Stimulated activated naive CD8-positive, alpha-beta T cell treated with anti-CD3 and anti-CD28 coated beads, Interleukin-15, Interleukin-2, amounts not matched to agents 100 U/mL and 50 U/mL, for 24 hours (primary cell): ENCODE measurements at regions not wholly inside any gene's neighbourhood (a gene's known extent, or its start where the extent isn't known, plus 50 kb on each side); places are given as distances from the start of the nearest gene placed in this dataset.
"Not testable (repeated sequence)": the region's sequence is repeated elsewhere in the genome, so short reads cannot be mapped to it uniquely, and the experiment has no call there.

Experiments
- ATAC-seq: fragments of 150-1000 bp; cut with Tn5 transposase; one replicate; pipeline ENCODE4 v1.10.0; 2021
- DNase-seq: peaks from one replicate; pipeline ENCODE4 v3.0.0; 2021

DNA sequence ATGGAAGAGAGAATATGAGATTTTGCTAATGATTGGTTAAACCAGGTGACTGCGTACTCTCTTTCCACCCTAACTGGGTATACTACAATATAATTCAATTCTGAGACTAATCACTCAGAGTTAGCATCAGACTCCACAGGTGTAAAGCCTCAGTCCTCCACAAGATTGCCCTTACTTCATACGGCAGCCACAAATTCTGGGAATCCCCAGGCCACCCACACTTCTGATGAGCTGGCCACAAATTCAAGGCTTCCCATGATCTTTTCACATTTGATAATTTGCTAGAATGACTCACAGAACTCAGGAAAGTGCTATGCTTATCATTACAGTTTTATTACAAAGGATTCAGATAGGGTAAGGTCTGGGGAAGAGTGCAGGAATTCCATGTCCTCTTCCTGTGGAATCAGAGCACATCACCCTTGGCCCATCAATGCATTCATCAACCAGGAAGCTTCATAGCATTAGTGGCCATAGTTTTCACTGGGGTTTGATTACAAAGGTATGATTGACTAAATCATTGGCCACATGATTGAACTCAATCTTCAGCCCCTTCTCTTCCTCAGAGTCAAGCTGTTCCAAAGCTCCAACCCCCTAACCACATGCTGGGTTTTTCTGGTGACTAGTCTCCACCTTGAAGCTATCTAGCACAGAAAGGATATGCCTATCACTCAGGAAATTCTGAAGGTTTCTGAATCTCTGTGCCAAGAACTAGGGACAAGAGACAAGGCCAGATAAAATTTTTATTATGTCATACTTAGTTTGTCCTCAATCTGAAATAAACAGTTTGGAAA lies 131.7 kb downstream of the HHIPL2 start:
- peak; percentile 93 for ATAC-seq
- DNase-seq: peak; percentile 59

DNA sequence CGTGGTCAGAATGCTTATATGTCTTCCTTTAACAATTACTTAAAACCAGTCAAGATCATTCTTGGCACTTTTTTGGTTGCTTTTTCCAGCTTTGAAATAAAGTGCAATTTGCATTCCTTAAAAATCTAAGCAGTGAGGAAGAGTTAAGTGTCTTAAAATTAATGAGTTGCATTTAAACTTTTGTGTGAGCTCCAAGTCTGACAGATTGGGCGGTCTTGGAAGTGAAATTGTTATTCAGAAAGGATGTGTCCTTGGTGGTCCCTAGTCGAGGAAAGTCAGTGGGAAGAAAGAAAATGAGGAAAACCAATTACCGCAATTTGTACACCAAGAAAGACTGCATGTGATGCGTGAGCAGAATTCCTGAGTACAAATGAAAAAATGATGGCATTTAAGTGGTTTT lies 132.5 kb downstream of the HHIPL2 start:
- ATAC-seq (no peak), DNase-seq (no peak)

DNA sequence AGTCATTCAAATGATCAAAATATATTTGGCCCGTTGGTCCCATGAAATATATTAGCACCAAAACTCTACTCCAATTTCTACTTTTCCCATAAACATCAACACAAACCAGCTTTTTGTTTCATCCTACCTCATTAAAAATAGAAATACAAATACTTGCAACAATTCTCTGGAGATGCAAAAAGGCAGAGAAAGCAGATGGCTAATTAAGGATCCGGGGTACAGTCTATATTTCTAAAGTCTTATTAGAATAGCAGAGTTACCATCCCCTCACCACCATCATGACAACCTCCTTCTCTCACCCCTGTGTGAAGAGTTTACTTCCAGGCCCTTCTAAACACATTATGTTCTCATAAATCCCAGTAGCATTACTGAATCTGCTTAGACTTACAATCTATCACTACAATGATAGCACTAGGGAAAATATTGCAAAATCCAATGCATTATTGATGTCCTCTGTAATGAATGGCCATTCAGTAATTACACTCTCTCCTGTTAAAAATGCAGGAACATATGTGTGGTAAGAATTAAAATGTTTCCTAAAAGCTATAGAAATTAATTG lies 133.8 kb downstream of the HHIPL2 start:
- DNase-seq (no peak), ATAC-seq (no peak)

DNA sequence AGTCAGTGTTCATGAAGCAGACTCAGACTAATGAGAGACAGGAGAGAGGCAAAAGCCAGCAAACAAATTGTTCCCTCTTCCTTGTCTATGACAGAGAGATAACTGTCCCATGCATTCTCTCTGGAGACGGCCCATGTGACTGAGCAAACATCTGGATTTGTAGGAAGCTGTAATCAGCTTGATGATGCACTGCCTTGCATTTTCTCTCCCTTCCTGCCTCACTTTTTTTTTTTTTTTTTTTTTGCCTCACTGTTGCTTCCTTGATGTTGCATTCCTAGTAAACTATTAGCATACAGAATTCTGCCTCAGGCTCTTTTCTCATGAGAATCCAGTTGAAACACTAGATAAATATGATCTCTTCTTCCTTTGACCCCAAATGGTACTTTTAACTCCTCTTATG lies 134.5 kb downstream of the HHIPL2 start:
- DNase-seq (no peak), ATAC-seq (no peak)

DNA sequence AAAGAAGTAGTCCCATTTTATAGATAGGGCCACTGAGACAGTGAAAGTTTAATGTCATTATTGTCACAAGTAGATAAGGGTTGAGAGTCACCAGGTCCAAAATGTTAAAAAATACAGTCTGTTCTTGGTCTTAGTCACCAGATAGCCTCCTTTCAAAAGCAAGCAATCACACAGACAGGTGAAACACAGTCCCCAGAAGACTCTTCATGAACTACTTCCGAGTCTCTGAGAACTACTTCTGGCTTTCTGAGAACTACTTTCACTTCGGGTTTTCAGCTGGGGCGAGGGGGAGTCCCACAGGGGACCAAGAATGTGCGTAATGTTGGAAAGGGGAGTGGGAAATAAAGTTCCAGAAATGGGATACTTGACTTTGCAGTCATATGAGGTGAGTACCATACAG lies 143.2 kb downstream of the HHIPL2 start:
- DNase-seq: no peak
- no peak for ATAC-seq

- ATAC-seq (no peak), DNase-seq (no peak)
Observed at GRCh38 chr1:222399197-222399596, 148.7 kb downstream of the HHIPL2 start.

DNA sequence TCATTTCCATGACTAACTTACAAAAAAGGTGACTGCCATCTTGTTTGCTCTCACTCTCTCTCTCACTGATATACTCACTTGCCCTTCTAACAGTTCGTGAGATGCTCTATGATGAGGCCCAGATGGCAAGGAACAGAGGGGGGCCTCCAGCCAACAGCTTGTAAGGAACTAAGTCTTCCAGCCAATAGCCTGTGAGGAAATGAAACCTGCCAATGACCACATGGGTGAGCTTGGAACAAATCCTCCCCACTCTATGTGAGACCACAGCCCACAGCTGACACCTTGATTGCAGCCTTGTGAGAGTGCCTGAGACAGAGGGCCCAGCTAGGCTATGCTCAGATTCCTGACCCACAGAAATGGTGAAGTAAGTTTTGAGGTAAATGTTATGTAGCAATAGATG lies 153.7 kb downstream of the HHIPL2 start:
- ATAC-seq (peak; percentile 28), DNase-seq (no peak)

DNA sequence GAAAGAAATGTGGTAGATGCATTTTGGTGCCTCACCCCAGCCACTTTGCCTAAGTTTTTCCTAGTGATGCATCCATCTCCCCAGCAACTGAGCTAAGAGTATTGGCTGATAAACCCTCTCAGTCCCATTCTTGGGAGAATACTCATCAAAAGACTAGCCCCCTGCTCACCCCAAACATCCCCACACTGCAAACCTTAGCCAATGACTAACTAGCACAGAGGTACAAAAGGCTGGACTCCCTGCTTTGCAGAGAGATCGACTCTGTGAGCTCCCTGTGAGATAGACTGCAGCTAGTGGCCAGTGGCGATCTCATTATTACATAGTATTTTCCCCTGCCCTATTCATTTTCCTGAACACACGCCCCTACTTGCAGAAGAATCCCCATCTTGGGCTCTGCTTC lies 155.3 kb downstream of the HHIPL2 start:
- DNase-seq: no peak
- ATAC-seq: no peak

- no peak for ATAC-seq
- no peak for DNase-seq
Observed at GRCh38 chr1:222390181-222390580, 157.7 kb downstream of the HHIPL2 start.

DNA sequence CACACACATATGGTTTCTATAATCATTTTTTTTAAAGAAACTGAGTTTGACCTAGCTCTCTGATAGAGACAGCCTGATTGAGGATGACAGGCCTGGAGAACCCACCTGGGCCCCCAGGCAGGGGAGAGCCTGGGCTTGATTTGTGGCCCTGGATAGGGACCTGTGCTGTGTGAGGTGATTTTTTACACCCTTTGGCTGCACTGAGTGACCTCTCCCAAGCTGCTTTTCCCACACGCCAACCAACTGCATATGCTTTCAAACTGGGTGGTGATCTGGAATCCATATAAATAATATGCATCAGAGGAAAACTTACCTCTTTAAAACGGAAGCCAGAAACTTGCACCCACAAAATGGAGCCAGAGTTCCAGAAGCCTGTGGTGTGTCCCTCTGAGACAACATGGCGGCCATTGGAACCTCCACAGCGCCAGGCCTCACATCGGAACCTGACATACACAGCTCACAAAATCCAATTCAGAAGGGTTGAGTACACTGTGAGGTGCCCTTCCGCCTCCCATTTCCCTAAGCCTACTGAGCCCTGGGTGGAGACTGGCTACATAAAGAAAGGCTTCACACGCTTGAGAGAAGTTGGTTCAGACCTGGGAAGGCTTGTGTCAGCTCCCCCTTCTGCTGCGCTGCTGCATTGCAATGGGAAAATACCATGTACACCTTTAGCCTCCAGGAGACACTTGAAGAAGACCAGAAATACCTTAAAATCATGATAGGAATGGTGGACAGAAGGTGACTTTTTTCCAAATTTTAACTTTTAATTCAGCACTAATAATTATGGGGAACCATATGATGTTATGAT lies 160.7 kb downstream of the HHIPL2 start:
- DNase-seq (no peak), ATAC-seq (no peak)

GRCh38 chr1:222385955-222386354 lies 161.9 kb downstream of the HHIPL2 start:
- ATAC-seq: no peak

GRCh38 chr1:222385262-222385661 lies 162.6 kb downstream of the HHIPL2 start:
- DNase-seq (no peak), ATAC-seq (no peak)

More at GRCh38 chr1:222385955-222386354, 161.9 kb downstream of the HHIPL2 start:
- DNase-seq: no peak

DNA sequence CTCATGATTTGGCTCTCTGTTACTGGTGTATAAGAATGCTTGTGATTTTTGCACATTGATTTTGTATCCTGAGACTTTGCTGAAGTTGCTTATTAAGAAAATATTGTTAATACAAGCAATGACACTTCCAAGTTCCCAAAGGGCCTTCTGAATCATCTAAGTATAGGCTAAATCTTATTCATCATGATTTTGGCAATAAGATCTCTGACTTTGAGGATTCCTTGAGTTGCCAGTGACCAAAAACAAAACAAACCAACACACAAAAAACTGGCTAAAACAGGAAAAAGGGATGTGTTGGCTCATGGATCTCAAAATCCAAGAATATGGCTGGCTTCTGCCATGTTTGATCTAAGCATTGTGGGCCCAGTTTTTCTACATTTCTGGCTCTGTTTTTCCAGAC lies 163.4 kb downstream of the HHIPL2 start:
- no peak for ATAC-seq
- no peak for DNase-seq

GRCh38 chr1:222382171-222382570 lies 165.7 kb downstream of the HHIPL2 start:
- peak; percentile 28 for ATAC-seq

GRCh38 chr1:222377428-222378088 lies 170.3 kb downstream of the HHIPL2 start:
- DNase-seq (no peak), ATAC-seq (no peak)

More at GRCh38 chr1:222382171-222382570, 165.7 kb downstream of the HHIPL2 start:
- DNase-seq: no peak

- DNase-seq, ATAC-seq: not testable (repeated sequence)
Observed at GRCh38 chr1:222376791-222377190, 171.1 kb downstream of the HHIPL2 start.

- no peak for ATAC-seq
- no peak for DNase-seq
Observed at GRCh38 chr1:222375701-222376100, 172.2 kb downstream of the HHIPL2 start.

- ATAC-seq: peak; percentile 37
- DNase-seq: no peak
Observed at GRCh38 chr1:222373831-222374602, 173.9 kb downstream of the HHIPL2 start.

DNA sequence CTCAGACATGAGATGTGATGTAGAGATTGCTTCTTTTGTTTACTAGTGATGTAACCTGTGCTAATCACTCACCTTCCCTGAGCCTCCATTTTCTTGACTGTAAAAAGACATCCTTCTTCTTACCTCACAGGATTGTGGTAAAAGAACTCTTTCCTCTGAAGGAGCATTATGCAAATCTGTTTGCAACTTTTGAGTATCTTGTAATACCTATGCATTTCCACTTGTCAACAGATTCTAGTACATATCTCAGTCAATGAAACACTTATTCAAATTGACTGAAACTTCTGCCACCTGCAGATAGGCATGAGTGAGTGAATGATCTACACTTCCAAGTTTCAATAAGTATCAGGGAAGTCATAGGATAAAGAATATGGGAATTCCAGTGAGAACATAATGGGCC lies 174.7 kb downstream of the HHIPL2 start:
- DNase-seq (no peak), ATAC-seq (no peak)

- ATAC-seq (no peak), DNase-seq (no peak)
Observed at GRCh38 chr1:222372221-222372620, 175.7 kb downstream of the HHIPL2 start.

DNA sequence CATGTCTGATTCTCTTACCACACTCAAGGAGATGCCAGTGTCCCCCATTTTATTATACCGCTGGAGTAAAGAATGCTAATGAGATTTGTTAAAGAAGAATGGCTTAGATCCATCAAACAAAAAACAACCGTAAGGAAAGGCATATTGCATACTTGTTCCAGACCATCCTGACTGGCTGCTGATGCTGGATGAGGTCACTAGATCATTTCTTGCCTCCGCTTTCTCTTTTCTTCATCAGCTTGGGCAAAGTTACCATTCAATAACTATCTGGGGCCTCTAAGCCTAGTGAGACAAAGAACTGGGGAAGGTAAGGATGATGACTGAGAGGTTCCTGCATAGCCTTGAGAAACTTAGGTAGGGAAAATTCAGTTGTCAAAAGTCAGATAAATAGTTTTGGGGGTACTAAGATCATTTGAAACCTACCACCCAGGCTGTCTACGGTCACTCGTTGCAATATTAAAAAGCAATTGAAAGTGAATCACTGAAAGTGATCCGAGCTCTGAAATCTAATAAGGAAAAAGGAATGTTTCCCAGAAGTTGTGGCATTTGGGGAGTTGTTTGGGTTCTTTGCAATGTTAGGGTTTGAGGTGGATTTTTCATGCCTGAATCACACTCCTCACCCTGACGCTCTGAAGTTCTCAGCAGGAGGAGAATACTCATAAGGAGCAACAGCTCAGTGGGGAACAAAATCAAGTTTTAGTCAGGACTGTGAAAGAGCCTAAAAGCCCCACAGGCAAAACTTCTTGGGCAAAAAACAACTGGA lies 176.8 kb downstream of the HHIPL2 start:
- DNase-seq (no peak), ATAC-seq (no peak)
